Inferior parietal cortex (tissue), 1 donor: ENCODE measurements at regions not wholly inside any gene's neighbourhood (a gene's known extent, or its start where the extent isn't known, plus 50 kb on each side); places are given as distances from the start of the nearest gene placed in this dataset.
"Not testable (repeated sequence)": the region's sequence is repeated elsewhere in the genome, so short reads cannot be mapped to it uniquely, and the experiment has no call there.

Experiments used
- DNase-seq: peaks from one replicate; pipeline ENCODE4 v3.0.0-alpha.2; 2016; ENCODE audit errors: extremely low spot score

GRCh38 chr2:238521002-238521401 is 94.3 kb downstream of the ASB1 start:
- no peak for DNase-seq

DNA sequence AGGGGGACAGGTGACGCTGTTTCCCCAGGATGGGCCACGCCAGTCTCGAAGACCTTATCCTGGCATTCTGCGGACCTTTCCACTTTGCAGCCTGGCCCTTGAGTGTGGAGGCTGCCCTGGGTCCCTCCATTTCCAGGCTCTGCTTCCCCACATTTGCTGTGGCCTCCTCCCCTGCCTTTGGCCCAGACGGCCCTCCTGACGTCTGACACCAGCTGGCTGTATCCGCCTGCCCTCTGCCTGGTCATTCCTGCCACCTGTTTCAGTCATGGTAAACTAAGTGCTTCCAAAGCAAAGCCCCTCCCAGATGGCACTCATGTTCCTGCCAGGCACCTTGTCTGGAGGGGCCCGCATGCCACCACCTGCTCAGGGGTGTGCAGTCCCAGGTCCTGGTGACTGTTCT is 95.1 kb downstream of the ASB1 start:
- no peak for DNase-seq

DNA sequence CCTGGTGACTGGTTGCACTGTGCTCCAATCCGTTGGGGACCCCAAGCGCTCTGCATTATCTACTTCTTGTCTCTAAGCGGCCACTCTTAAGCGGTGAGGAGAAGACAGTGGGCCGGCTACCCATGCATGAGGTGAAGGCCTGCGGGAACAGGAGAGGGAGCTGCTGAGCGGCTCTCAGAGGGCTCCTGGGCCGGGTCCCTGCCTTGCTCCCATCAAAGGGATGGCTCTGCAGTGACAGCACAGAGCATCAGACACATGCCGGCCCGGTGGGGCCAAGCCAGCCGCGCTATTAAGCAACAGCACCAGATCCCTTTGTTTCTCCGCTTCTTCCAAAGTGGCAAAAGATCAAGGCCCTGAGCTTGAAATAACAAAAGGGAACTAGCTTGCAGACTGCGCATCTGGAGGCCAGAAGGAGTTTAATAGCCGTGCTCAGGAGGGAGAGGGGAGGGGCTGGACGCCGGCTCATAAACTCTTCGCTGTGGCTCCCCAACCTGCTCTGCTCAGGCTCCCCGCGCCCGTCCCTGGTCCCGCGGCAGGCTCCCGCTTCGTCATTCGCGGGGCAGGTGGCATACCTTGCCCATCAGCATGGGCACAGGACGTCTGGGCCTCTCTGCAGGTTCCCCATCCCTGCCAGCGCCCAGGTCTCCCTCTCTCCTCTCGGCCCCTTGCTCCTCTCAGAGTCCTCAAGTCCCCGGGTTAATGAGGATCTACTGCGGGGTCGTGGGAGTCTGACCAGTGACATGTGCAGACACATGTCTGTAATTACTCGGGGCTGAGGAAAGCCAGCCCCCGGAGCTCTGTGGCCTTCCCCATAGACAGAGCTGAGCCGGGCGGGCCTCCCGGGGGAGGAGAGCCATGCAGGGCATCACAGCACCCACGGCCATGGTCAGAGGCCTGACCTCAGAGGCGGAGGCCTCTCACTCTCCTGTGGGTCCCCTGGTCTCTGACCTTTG is 96.7 kb downstream of the ASB1 start:
- no peak for DNase-seq

DNA sequence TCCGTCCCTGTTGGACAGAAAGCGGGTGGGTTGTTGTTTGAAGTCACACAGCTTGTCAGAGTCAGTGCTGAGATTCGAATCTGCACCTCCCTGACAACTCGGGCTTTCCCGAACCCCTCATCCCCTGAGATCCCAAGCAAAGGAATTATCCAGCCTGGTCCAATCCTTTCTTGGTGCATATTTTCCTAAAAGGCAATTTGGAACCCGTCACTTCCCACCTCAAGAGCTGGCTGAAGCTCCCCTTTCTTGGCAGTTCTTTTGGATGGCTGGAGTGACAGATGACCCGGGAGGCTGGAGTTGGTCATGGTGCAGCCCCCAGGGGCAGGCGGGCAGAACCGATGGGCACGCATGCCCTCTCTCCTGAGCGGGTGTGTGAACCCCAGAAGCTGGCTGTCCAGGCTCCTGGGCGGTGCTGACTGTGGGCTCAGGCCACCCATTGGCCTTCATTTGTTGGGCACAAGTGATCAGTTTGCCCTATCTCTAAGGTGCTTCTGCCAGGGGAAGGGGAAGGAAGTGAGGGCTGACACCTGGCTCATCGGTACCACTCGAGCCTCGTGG is 97.8 kb downstream of the ASB1 start:
- DNase-seq: no peak

DNA sequence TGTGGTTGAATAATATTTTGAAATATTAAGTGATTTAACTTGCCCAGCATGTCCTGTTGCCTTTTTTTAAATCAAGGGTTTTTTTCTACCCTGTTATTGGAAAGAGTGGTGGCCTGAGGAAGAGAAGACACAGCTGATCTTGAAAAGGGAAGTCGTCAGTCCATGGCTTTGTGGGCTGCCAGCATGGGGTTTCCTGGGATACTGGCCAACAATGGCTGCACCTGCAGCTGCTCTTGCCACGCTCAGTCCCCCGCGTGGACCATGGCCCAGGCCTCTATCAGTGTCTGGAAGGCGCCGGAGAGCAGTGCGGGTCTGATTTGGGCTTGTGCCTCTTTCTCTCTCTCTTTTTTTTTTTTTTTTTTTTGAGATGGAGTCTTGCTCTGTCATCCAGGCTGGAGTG is 99.3 kb downstream of the ASB1 start:
- DNase-seq: no peak

DNA sequence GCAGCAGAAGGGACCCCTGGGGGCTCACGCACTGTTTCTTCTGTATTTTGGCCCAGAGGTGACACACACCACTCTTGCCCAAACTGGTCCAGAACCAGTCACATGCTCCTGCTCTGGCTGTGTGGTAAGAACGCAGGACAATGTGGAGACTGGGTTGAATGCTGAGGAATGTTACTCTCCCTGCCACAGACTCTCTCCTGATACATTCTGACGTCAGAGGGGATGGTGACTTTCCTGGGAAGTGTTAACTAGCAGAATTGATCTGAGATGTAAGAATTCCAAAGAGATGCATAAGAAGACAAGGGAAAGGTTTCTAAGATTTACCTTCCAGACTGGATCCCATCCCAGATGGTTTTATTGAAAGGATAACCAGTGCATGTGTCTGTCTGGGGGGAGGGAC is 100.8 kb downstream of the ASB1 start:
- DNase-seq: no peak

DNA sequence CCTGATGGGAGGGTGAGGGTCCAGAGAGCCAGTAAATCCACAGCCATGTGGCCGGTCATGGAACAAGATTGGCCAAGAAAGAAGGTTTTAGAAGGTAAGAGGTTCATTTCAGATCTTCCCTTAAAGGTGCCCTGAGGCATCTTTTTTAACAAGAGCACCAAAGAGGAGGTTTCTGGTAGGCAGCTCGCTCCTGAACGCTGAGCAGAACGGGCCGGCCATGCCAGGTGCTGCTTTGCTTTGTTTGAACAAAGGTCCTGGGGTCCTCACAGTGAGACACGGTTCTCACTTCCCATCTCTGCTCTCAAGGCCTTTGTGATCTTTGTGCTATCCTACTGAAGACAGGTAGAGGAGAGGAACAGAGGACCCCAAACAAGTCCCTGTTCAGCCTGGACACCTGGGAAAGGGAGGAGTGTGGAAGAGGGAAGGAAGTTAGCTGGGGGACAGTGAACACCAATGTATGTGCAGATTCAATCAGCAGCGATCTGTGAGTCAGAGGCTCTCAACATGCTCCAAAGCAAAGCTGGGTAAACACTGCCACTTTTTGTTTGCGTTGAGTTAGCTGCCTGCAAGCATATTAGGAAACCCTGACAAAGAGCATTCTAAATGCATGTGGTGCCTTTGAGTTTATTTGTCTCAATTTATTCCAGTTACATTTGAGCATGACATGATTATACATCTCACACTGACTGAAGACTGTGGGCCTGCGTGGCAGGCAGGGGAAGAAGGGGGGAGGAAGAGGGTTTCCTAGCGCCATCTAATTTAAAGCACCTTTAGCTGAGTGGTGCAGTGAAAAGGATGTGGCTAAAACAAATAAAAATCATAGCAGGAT is 102.4 kb downstream of the ASB1 start:
- no peak for DNase-seq

- DNase-seq: not testable (repeated sequence)
Observed at GRCh38 chr2:238531017-238531645, 104.4 kb downstream of the ASB1 start.

DNA sequence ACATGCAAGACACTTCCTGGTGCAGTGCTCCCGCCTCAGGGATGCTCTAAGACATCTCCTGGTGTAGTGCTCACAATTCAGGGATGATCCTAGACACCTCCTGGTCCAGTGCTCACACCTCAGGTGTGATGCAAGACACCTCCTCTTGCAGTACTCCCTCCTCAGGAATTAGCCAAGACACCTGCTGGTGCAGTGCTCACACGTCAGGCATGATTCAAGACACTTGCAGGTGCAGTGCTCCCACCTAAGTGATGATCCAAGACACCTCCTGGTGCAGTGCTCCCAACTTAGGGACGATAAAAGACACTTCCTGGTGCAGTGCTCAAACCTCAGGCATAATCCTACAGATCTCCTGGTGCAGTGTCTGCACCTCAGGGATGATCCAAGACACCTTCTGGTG is 117.0 kb downstream of the ASB1 start:
- DNase-seq: not testable (repeated sequence)

DNA sequence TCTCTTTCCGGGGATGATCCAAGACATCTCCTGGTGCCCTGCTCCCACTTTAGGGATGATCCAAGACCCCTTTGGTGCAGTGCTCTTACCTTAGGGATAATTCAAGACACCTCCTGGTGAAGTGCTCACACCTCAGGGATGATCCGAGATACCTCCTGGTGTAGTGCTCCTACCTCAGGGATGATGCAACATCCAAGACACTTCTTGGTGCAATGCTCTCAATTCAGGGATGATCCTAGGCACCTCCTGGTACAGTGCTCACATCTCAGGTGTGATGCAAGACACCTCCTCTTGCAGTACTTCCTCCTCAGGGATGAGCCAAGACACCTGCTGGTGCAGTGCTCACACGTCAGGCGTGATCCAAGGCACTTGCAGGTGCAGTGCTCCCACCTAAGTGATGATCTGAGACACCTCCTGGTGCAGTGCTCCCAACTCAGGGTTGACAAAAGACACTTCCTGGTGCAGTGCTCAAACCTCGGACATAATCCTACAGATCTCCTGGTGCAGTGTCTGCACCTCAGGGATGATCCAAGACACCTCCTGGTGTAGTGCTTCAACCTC is 122.3 kb downstream of the ASB1 start:
- no peak for DNase-seq

GRCh38 chr2:238549866-238550265 is 123.1 kb downstream of the ASB1 start:
- DNase-seq: no peak

DNA sequence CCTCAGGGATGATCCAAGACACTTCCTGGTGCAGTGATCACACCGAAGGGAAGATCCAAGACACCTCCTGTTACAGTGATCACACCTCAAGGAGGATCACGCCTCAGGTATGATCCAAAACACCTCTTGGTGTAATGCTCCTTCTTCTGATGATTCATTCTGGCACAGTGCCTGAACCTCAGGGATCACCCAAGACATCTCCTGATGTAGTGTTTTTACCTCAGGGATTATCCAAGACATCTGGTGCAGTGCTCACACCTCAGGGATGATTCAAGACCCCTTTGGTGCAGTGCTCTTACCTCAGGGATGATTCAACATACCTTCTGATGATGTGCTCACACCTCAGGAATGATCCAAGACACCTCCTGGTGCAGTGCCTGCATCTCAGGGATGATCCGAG is 124.4 kb downstream of the ASB1 start:
- no peak for DNase-seq

GRCh38 chr2:238552226-238552625 is 125.5 kb downstream of the ASB1 start:
- no peak for DNase-seq

- DNase-seq: no peak
Observed at GRCh38 chr2:238553159-238553558, 126.4 kb downstream of the ASB1 start.

DNA sequence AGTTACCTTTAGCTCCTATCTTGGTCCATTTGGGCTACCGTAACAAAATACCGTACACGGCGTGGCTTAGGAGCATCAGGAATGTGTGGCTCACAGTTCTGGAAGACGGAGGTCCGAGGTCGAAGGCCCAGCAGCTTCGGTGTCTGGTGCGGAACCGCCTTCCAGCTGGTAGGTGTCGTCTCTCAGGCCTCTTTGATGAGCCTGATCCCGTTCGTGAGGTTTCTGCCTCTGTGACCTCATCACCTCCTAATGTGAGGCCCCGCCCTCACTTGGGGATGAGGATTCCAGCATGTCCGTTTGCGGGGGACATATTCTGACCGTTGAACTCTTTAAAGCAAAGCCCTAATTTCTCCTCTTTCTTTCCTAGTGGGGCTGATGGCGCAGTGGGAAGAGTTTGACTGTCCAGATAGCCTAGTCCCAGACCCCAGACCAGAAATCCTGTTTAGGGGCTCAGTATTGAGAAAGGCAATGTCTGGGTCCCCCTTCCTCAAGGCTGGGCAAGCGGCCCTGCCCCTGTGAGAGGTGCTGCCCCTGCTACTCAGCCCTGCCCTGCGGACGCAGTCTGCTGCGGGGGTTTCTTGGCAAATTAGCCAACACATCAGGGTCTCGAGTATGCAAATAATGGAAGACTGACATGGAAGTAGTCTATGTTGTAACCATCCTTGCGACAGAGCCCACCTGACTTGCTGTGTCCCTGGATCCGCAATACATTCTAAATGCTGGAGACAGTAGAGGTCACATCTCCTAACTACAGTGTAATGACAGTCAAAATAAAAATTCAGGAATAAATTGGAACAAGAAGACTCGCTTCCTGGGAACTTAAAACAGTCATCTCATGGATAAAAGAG is 128.0 kb downstream of the ASB1 start:
- DNase-seq: no peak

DNA sequence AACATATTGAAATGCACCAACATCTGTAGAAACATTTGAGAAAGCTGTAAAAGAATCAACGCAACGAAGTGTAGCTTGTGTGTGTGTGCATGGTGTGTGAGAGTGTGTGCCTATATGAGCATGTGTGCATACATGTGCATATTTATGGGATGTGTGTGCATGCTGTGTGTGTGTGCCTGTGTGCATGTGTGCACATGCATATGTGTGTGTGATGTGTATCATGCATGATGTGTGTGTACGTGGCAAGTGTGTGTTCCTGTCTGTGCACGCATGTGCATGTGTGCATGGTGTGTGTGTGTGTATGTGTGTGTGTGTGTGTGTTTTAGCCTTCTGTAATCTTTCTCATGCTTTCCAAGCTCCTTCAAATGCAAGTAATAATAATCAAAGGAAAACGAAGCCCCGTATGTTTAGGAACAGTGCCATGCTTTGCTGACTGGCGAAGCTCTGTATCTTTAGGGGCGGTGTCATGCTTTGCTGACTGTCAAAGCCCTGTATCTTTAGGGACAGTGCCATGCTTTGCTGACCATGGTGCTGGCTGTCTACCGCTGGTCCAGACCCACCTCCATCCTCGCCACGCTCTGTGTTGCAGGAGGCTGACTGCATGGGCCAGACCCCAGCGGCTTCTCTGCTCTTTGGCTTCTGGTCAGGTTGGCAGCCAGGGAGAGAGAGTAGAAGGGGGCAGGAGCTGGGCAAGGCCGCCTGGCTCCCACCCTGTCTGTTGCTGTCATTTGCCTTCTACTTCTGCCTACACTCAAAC is 129.2 kb downstream of the ASB1 start:
- DNase-seq: no peak

GRCh38 chr2:238557431-238557830 is 130.7 kb downstream of the ASB1 start:
- DNase-seq: no peak

DNA sequence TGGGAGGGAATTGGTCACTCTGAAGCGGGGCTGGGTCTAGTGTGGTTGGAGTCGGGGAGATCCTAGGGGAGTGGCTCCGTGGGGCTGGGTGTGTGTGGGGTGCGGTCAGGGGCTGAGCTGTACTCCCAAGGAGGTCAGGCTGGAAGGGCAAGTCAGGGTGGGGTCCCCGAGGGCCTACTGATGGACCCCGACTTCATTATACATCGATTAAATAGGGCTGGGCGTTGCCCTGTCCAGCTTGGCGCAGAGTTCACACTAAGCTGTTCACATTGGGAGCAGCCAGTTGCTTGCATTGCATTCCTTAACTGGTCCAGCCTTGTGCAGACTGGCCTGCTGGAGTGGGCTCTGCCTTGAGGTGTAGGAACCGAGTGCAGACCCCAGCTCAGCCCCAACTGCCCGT is 131.2 kb downstream of the ASB1 start:
- no peak for DNase-seq

DNA sequence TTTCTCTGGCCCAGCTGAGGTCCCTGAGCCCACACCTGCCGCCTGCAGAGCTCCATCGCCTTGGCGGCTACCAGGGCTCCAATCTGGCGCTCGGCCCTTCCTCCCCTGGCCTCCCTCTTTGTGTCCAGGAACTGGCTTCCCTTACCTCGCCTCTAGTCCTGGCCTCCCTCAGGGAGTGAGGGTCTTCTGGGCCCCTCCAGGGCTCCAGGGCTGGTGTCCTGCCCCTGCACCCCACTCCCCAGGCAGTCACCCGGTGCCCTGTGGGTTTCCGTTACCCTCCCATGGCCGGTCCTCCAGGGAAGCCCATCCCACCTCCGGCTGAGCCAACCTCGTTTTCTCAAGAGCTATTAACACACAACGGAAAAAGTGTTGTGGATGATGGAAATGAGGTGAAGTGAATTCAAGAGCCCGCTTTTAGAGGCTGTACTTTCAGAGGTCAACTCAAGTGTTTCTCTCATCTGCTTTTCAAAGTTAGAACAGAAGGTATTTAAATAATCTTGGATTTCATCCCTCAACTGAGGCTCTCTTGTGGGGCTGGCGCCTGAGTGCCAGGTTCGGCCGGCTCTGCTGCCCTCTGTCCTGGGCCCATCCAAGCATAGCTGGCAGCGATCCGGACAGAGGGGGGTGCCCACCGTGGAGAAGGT is 131.9 kb downstream of the ASB1 start:
- DNase-seq: no peak

DNA sequence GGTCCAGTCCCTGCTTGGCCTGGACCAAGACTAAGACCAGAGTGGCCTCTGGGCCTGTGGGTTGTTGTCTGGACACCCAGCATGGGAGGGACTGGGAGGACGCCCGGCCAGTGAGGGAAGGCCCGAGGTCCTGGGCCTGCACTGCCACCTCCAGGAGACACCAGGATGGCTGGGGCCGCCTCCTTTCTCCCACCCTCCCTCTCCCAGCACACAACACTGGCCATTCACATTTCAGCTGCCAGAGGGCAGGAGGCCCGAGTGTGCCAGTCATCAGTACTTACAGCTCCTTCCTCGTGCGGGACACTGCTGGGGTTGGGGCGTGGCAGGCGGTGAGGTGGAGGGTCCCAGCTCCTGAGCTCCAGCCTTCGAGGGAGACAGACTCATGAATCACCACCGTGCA is 133.5 kb downstream of the ASB1 start:
- no peak for DNase-seq
